ENCODE measurements at regions not wholly inside any gene's neighbourhood (a gene's known extent, or its start where the extent isn't known, plus 50 kb on each side); places are given as distances from the start of the nearest gene placed in this dataset.

GRCh38 chrX:8939322-8939721 lies 94.6 kb downstream of the FAM9B start:
- Histone ChIP-seq H3K36me3 (no peaks in the 10 kb centered on the region), H3K9me3 (no peaks in the 10 kb centered on the region), H3K4me3 (no peak overlapping the region), H3K27me3 (no peaks in the 10 kb centered on the region), H3K4me1 (no peaks in the 10 kb centered on the region), H3K27ac (no peak overlapping the region)
- no peak for DNase-seq
- no peak for TF ChIP-seq CTCF (IDR thresholded peaks at IDR 0.05)
- no peak for ATAC-seq
- intact Hi-C loops (cut with DNase I) = no loop called here

- Histone ChIP-seq H3K27me3 (no peaks in the 10 kb centered on the region), H3K4me3 (no peak overlapping the region), H3K9me3 (no peaks in the 10 kb centered on the region), H3K27ac (no peak overlapping the region), H3K4me1 (no peaks in the 10 kb centered on the region), H3K36me3 (no peaks in the 10 kb centered on the region)
- DNase-seq = no peak
- no peak for ATAC-seq
- TF ChIP-seq CTCF (IDR thresholded peaks at IDR 0.05) = no peak
- intact Hi-C loops (cut with DNase I) = no loop called here
These were observed 106.2 kb downstream of the FAM9B start for GRCh38 chrX:8927701-8928100.

- ATAC-seq (no peak), DNase-seq (no peak)
- Histone ChIP-seq H3K27me3 (no peaks in the 10 kb centered on the region), H3K4me3 (no peak overlapping the region), H3K36me3 (no peaks in the 10 kb centered on the region), H3K4me1 (no peaks in the 10 kb centered on the region), H3K27ac (no peak overlapping the region), H3K9me3 (no peaks in the 10 kb centered on the region)
- no peak for TF ChIP-seq CTCF (IDR thresholded peaks at IDR 0.05)
- intact Hi-C loops (cut with DNase I) = no loop called here
These were observed 106.8 kb downstream of the FAM9B start for GRCh38 chrX:8927066-8927635.

- no peak for DNase-seq
- Histone ChIP-seq H3K27me3 (no peaks in the 10 kb centered on the region), H3K4me1 (no peaks in the 10 kb centered on the region), H3K36me3 (no peaks in the 10 kb centered on the region), H3K27ac (no peak overlapping the region), H3K4me3 (no peak overlapping the region), H3K9me3 (no peaks in the 10 kb centered on the region)
- TF ChIP-seq CTCF (IDR thresholded peaks at IDR 0.05) = no peak
- intact Hi-C loops (cut with DNase I) = no loop called here
- no peak for ATAC-seq
These were observed 112.3 kb downstream of the FAM9B start for GRCh38 chrX:8921615-8922014.

- intact Hi-C loops (cut with DNase I) = no loop called here
- Histone ChIP-seq H3K4me1 (no peaks in the 10 kb centered on the region), H3K9me3 (no peaks in the 10 kb centered on the region), H3K27me3 (no peaks in the 10 kb centered on the region), H3K36me3 (no peaks in the 10 kb centered on the region), H3K4me3 (no peak overlapping the region), H3K27ac (no peak overlapping the region)
- ATAC-seq = no peak
- no peak for TF ChIP-seq CTCF (IDR thresholded peaks at IDR 0.05)
- no peak for DNase-seq
These were observed 114.1 kb downstream of the FAM9B start for GRCh38 chrX:8919801-8920200.

GRCh38 chrX:8916697-8917096 lies 115.5 kb upstream of the FAM9A start:
- no peak overlapping the region for H3K4me3 ChIP-seq
- no peak for TF ChIP-seq CTCF (IDR thresholded peaks at IDR 0.05)
- intact Hi-C loops (cut with DNase I) = no loop called here
- H3K4me1 ChIP-seq = no peaks in the 10 kb centered on the region
- H3K9me3 ChIP-seq = no peaks in the 10 kb centered on the region
- H3K27ac ChIP-seq = no peak overlapping the region
- no peaks in the 10 kb centered on the region for H3K36me3 ChIP-seq
- DNase-seq = no peak
- ATAC-seq = no peak
- H3K27me3 ChIP-seq = no peaks in the 10 kb centered on the region
